ENCODE measurements at regions not wholly inside any gene's neighbourhood (a gene's known extent, or its start where the extent isn't known, plus 50 kb on each side); places are given as distances from the start of the nearest gene placed in this dataset.

DNA sequence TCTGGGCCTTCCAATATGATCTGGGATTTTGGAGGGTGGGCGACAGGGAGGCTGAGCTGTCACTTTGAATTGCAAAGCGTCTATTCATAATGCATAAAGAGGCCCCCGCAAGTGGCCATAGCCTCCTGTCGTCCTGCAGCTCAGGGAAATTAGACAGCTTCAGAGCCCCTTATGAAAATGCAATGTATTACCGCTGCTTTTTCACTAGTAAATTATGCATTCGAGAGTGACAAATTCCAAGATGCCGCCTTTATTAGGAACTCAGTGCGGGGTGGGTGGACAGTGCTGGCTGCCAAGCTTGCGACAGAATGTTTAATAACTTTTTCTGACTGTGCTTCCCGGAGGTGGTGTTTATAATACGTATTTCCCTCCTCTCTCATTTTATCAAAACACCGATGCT lies 168.5 kb downstream of the DHX35 start:
- DNase-seq = no peak
- 79 to 82% methylated on average over 12 of the region's 12 CpGs for WGBS, 2 donors
- Histone ChIP-seq H3K4me3 (no peak overlapping the region), H3K36me3 (no peaks in the 10 kb centered on the region), H3K9me3 (no peaks in the 10 kb centered on the region), H3K27me3 (no peaks in the 10 kb centered on the region), H3K4me1 (no peaks in the 10 kb centered on the region), H3K27ac (no peak overlapping the region)
- TF ChIP-seq, protein P1, sequence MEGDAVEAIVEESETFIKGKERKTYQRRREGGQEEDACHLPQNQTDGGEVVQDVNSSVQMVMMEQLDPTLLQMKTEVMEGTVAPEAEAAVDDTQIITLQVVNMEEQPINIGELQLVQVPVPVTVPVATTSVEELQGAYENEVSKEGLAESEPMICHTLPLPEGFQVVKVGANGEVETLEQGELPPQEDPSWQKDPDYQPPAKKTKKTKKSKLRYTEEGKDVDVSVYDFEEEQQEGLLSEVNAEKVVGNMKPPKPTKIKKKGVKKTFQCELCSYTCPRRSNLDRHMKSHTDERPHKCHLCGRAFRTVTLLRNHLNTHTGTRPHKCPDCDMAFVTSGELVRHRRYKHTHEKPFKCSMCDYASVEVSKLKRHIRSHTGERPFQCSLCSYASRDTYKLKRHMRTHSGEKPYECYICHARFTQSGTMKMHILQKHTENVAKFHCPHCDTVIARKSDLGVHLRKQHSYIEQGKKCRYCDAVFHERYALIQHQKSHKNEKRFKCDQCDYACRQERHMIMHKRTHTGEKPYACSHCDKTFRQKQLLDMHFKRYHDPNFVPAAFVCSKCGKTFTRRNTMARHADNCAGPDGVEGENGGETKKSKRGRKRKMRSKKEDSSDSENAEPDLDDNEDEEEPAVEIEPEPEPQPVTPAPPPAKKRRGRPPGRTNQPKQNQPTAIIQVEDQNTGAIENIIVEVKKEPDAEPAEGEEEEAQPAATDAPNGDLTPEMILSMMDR (IDR thresholded peaks at IDR 0.05) = no peak
- intact Hi-C loops (cut with DNase I) = no loop called here
- ATAC-seq = no peak

DNA sequence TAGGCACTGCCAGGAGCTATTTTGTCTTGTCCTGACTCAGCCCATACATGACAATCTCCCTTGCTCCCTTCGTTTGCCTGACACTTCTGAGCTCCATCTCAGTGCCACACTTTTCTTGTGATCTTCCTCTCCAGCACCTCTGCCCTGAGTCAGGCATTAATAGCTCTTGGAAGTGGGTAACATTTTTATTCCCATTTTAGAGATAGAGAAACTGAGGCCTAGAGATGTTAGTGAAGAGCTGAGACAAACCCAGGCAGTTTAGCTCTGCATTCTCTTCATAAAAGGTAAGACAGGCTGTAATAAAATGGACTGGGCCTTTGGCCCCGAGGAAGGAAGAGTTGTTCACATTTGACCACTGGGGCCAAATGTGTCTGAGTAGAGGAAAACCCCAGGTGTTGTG lies 167.4 kb downstream of the DHX35 start:
- no peak overlapping the region for H3K4me3 ChIP-seq
- no peak overlapping the region for H3K27ac ChIP-seq
- intact Hi-C loops (cut with DNase I) = no loop called here
- H3K9me3 ChIP-seq = no peaks in the 10 kb centered on the region
- ATAC-seq (no peak), DNase-seq (no peak)
- TF ChIP-seq, protein P1 (IDR thresholded peaks at IDR 0.05) = no peak
- no peaks in the 10 kb centered on the region for H3K4me1 ChIP-seq
- peaks cover 0 to 5% (median 0%) of the 10 kb centered on the region in 7 donors for H3K27me3 ChIP-seq
- WGBS, 2 donors = 75 to 79% methylated on average over 2 of the region's 2 CpGs
- no peaks in the 10 kb centered on the region for H3K36me3 ChIP-seq

- ATAC-seq = no peak
- 88 to 89% methylated on average over 7 of the region's 7 CpGs for WGBS, 2 donors
Measured at GRCh38 chr20:39124064-39124463, 161.9 kb downstream of the DHX35 start.

GRCh38 chr20:39123185-39123557 lies 161.0 kb downstream of the DHX35 start:
- no peaks in the 10 kb centered on the region for H3K4me1 ChIP-seq
- TF ChIP-seq, protein P1 (IDR thresholded peaks at IDR 0.05) = no peak
- H3K9me3 ChIP-seq = no peaks in the 10 kb centered on the region
- DNase-seq = no peak
- H3K27ac ChIP-seq = no peak overlapping the region
- 33 to 41% methylated on average over 3 of the region's 3 CpGs for WGBS, 2 donors
- intact Hi-C loops (cut with DNase I) = no loop called here
- no peak overlapping the region for H3K4me3 ChIP-seq
- H3K27me3 ChIP-seq = peaks cover 0 to 23% (median 10%) of the 10 kb centered on the region in 7 donors
- no peaks in the 10 kb centered on the region for H3K36me3 ChIP-seq
- ATAC-seq = no peak

More at GRCh38 chr20:39124064-39124463, 161.9 kb downstream of the DHX35 start:
- H3K27me3 ChIP-seq = peaks cover 0 to 23% (median 10%) of the 10 kb centered on the region in 7 donors
- no peaks in the 10 kb centered on the region for H3K9me3 ChIP-seq
- TF ChIP-seq, protein P1 (IDR thresholded peaks at IDR 0.05) = no peak
- intact Hi-C loops (cut with DNase I) = no loop called here
- no peaks in the 10 kb centered on the region for H3K36me3 ChIP-seq
- no peak overlapping the region for H3K4me3 ChIP-seq
- DNase-seq = no peak
- no peak overlapping the region for H3K27ac ChIP-seq
- no peaks in the 10 kb centered on the region for H3K4me1 ChIP-seq
